ENCODE measurements at regions not wholly inside any gene's neighbourhood (a gene's known extent, or its start where the extent isn't known, plus 50 kb on each side); places are given as distances from the start of the nearest gene placed in this dataset.

- no peak overlapping the region for H2BK5ac ChIP-seq (ENCODE audit: insufficient read length, low read length)
- H3K4me3 Mint-ChIP-seq, result no peak overlapping the region; a peak in 1 of 5 replicates
- H3K27ac ChIP-seq (ENCODE audit: insufficient read length, low read depth, low read length), result no peak overlapping the region
- H3K36me3 Mint-ChIP-seq (ENCODE audit: insufficient read depth in 1 of 3, low read depth in 3 of 3), result no peaks in the 10 kb centered on the region
- TF ChIP-seq CTCF (conservative IDR thresholded peaks at IDR 0.05), result no peak
- H3K79me1 ChIP-seq (ENCODE audit: insufficient read depth, low read depth, low read length, poor library complexity, severe bottlenecking), result no peaks in the 10 kb centered on the region
- H3K27me3 ChIP-seq (ENCODE audit: insufficient read depth, low read length), result no peaks in the 10 kb centered on the region
- no peaks in the 10 kb centered on the region; the same call in 1 of the 2 replicates for H3K27me3 Mint-ChIP-seq (ENCODE audit: low read depth)
- H3K23ac ChIP-seq (ENCODE audit: insufficient read length, low read depth, low read length), result no peak overlapping the region
- H2AK5ac ChIP-seq (ENCODE audit: insufficient read length, low read length), result no peak overlapping the region
- H4K5ac ChIP-seq (ENCODE audit: insufficient read length, low read depth, low read length), result no peak overlapping the region
- H2BK20ac ChIP-seq (ENCODE audit: low read depth, low read length, poor library complexity, severe bottlenecking), result no peak overlapping the region
- no peak overlapping the region for H4K8ac ChIP-seq (replicated peaks; ENCODE audit: insufficient read length, low read depth, low read length)
- no peak overlapping the region for H3T11ph ChIP-seq (ENCODE audit: low read length)
- no peak overlapping the region for H3K14ac ChIP-seq (ENCODE audit: insufficient read depth, low read length)
- no CpG with 5 or more reads among the region's 4 CpGs for WGBS (ENCODE audit: extremely low coverage, insufficient read length, low lambda C conversion rate)
- H3K56ac ChIP-seq (ENCODE audit: insufficient read length, low read depth, low read length), result no peak overlapping the region
- H3K18ac ChIP-seq (ENCODE audit: insufficient read length, low read depth, low read length), result no peak overlapping the region
- no peak for DNase-seq
- peaks cover 25 to 27% of the 10 kb centered on the region in 2 experiments for H3K4me1 Mint-ChIP-seq
- no peak overlapping the region for H2AFZ ChIP-seq (ENCODE audit: low read length)
- peaks cover 7% of the 10 kb centered on the region for H3K4me1 ChIP-seq (ENCODE audit: insufficient read depth, low read length)
- no peaks in the 10 kb centered on the region for H3K23me2 ChIP-seq (ENCODE audit: insufficient read length, low read depth, low read length, poor library complexity, severe bottlenecking)
- H3K9me3 ChIP-seq (ENCODE audit: control insufficient read depth, low read depth, low read length), result no peaks in the 10 kb centered on the region
- peak overlapping the region in 1 of 3 experiments; percentile 52; a peak in 1 of 7 replicates for H3K27ac Mint-ChIP-seq
- H3K4ac ChIP-seq (ENCODE audit: low read depth, low read length), result no peak overlapping the region
- no peaks in the 10 kb centered on the region for H4K20me1 ChIP-seq (ENCODE audit: control insufficient read depth, insufficient read depth, insufficient read length)
- H4K91ac ChIP-seq (ENCODE audit: insufficient read length, low read depth, low read length), result no peak overlapping the region
- no peak overlapping the region for H3K4me2 ChIP-seq (ENCODE audit: insufficient read depth, insufficient read length, low read length)
- H2BK15ac ChIP-seq (ENCODE audit: low read depth, low read length), result no peak overlapping the region
- H2BK12ac ChIP-seq (ENCODE audit: insufficient read length, low read depth, low read length), result no peak overlapping the region
- H3K79me2 ChIP-seq (ENCODE audit: insufficient read depth, low read length), result no peaks in the 10 kb centered on the region
- no peak overlapping the region for H2BK120ac ChIP-seq (ENCODE audit: low read depth, low read length, poor library complexity, severe bottlenecking)
- H3K9me3 Mint-ChIP-seq, result no peaks in the 10 kb centered on the region
- no peak overlapping the region for H3K9ac ChIP-seq (ENCODE audit: extremely low read depth, insufficient read length, low read length)
Observed at GRCh38 chr6:111952821-111953540, 79.7 kb upstream of the FYN start.

All from H9 (cell line).